ENCODE measurements at regions not wholly inside any gene's neighbourhood (a gene's known extent, or its start where the extent isn't known, plus 50 kb on each side); places are given as distances from the start of the nearest gene placed in this dataset.
A peak's percentile ranks its signal among the peaks of the same experiment; 100 is the strongest.
"Not testable (repeated sequence)": the region's sequence is repeated elsewhere in the genome, so short reads cannot be mapped to it uniquely, and the experiment has no call there.

DNA sequence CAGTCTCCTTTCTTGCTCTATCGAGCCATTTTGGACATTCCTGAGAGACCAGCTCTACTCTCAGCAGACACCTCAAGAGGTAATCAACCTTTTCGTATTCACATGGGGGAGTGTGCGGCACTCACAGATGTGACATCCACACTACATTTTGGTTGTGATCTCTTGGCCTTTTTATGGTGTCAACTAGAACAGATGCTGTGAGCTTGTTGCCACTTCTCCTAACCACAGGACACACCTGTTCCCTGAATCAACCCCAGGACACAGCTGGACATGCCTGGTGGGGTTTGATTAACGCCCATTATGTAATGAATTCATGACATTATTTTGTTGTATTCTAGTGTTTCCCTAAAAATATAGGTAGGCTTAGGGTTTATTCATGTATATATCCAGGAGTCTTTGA is 1143.6 kb downstream of the TMEM121 start:
- no peak overlapping the region for H3K4me3 Mint-ChIP-seq

DNA sequence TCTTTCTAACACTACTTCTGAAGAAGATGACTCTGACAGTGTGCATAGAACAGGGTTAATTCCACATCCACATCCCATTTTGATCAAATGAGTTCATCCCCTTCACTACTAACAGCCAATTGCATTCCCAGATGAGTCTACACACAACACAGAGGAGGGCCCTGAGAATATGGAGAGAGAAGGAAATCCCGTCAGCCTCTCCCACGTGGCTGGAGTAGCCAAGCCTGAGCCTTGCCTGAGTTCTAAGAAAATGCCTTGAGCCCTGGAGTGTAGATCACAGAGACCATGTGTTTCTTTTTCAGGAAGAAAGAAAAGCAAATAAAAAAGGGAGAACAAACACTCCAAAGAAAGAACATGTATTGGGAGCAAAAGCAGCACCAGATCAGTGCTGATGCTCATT is 1147.7 kb downstream of the TMEM121 start:
- H3K4me3 Mint-ChIP-seq; H3K36me3 Mint-ChIP-seq (ENCODE audit: low read depth); DNase-seq; H3K27ac Mint-ChIP-seq; POLR2A ChIA-PET; H3K9me3 Mint-ChIP-seq (ENCODE audit: insufficient read depth); ATAC-seq: not testable (repeated sequence)
- Mint-ChIP-seq H3K4me1 (ENCODE audit: low read depth) (peaks cover 12% of the 10 kb centered on the region), H3K27me3 (ENCODE audit: low read depth) (peaks cover 34% of the 10 kb centered on the region)
- CTCF ChIA-PET: interaction anchor here (0.6 to 4.3 kb wide), 8 partner anchors 9 to 256 kb away, joined by 3 to 48 read pairs (median 4); no protein-coding TSS in a partner anchor

More for the DNA sequence above, 1143.6 kb downstream of the TMEM121 start:
- Mint-ChIP-seq H3K36me3 (ENCODE audit: low read depth) (no peaks in the 10 kb centered on the region), H3K9me3 (ENCODE audit: insufficient read depth) (no peaks in the 10 kb centered on the region), H3K27me3 (ENCODE audit: low read depth) (peaks cover 40% of the 10 kb centered on the region), H3K4me1 (ENCODE audit: low read depth) (peaks cover 10% of the 10 kb centered on the region), H3K27ac (no peak overlapping the region)
- ChIA-PET POLR2A (no interaction called here), CTCF (no interaction called here)
- DNase-seq: no peak
- ATAC-seq: no peak

DNA sequence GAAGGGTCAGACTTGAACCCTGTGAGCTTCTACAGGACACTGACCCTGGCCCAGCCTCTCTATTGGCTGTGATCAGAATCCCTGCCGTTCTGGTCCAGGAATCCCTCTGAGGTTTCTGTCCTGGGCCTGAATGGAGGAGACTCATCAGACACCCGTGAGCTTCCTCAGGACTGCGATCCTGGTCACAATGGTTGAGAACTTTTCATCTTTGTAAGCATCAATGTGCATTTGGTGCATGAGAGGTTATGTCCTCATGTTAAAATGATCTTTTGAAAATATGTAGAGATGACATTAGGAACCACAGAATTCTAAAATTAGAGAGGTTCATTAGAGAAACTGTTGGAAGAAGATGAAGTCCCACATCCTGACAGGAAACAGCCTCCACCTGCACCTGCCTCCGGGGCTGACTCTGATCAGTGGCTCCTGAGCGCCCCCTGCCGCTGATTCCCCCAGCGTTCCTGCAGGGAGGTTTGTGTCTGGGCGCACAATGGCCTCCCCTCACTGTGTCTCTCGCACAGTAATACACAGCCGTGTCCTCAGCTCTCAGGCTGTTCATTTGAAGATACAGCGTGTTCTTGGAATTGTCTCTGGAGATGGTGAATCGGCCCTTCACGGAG is 1148.2 kb downstream of the TMEM121 start:
- Mint-ChIP-seq H3K4me1 (ENCODE audit: low read depth) (peaks cover 12% of the 10 kb centered on the region), H3K27me3 (ENCODE audit: low read depth) (peaks cover 34% of the 10 kb centered on the region)
- CTCF ChIA-PET: interaction anchor here (0.6 to 4.3 kb wide), 10 partner anchors 9 to 256 kb away, joined by 3 to 48 read pairs (median 4); no protein-coding TSS in a partner anchor
- H3K27ac Mint-ChIP-seq; H3K36me3 Mint-ChIP-seq (ENCODE audit: low read depth); POLR2A ChIA-PET; H3K9me3 Mint-ChIP-seq (ENCODE audit: insufficient read depth); H3K4me3 Mint-ChIP-seq; ATAC-seq: not testable (repeated sequence)
- DNase-seq: peak; percentile 80

DNA sequence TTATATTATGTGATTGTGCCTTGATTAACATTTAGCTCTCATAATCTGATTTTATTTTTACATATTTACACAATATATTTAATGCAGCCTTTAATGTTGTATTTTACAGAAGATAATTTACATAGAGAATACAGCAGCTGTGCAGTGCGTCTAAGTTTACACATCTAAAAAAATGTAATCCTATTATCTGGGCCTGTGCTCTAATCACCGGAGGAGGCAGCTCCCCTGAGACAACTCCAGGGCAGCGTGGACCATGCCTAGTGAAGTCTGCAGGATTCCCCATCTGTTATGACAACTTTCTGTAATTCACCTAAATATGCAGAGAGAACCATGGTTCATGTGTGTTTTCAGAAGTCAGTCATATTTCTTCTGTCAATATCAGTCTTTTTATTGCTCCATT is 1149.3 kb downstream of the TMEM121 start:
- POLR2A ChIA-PET; H3K36me3 Mint-ChIP-seq (ENCODE audit: low read depth); DNase-seq; H3K4me3 Mint-ChIP-seq; H3K27ac Mint-ChIP-seq; H3K9me3 Mint-ChIP-seq (ENCODE audit: insufficient read depth); ATAC-seq: not testable (repeated sequence)
- CTCF ChIA-PET: interaction anchor here (1.2 to 4.3 kb wide), 4 partner anchors 14 to 19 kb away, joined by 3 to 48 read pairs (median 8); no protein-coding TSS in a partner anchor
- H3K4me1 Mint-ChIP-seq (ENCODE audit: low read depth): peaks cover 12% of the 10 kb centered on the region
- H3K27me3 Mint-ChIP-seq (ENCODE audit: low read depth): peaks cover 29% of the 10 kb centered on the region

DNA sequence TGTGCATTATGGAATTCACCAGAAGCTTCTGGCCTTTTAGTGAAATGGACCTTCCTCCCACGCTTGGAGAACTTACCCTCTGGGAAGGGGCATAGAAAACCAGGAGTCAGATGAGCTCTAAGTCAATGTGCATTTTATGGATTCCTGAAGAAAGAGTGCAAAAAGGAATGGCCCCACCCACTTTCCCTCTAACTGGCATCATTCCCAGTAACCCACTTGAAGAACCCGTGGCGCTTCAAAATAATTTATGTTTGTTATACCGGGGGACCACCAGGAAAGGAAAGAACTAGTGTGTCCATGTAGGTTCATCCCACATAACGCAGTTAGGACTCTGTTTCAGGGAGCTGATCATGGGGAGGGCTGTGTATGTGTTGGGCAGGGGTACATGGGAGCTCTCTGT is 1153.4 kb downstream of the TMEM121 start:
- ATAC-seq (no peak), DNase-seq (no peak)
- Mint-ChIP-seq H3K9me3 (ENCODE audit: insufficient read depth) (no peaks in the 10 kb centered on the region), H3K4me1 (ENCODE audit: low read depth) (peaks cover 3% of the 10 kb centered on the region), H3K36me3 (ENCODE audit: low read depth) (no peaks in the 10 kb centered on the region), H3K4me3 (no peak overlapping the region), H3K27ac (no peak overlapping the region), H3K27me3 (ENCODE audit: low read depth) (peaks cover 29% of the 10 kb centered on the region)
- ChIA-PET CTCF (interaction anchor here (0.7 to 3.3 kb wide), 8 partner anchors 9 to 262 kb away, joined by 3 to 21 read pairs (median 4); no protein-coding TSS in a partner anchor), POLR2A (no interaction called here)

DNA sequence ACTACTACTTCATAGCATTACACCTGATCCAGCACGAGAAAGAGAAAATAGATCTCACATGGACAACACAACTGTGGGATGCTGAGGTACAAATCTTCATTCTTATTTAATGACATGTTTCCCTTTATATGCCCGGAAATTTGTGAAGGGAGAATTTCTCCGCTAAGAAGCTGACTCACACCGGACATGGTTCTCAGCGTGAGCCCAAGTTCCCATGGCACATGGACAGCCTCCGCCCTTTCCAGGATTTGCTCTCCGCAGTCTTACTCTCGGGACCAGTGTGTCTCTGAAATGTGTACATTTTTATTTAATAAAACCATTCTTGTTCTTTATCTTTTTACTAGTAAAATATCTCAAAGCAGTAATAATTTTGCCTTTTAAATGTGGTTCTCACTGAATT is 1154.8 kb downstream of the TMEM121 start:
- H3K36me3 Mint-ChIP-seq (ENCODE audit: low read depth): no peaks in the 10 kb centered on the region
- peaks cover 40% of the 10 kb centered on the region for H3K27me3 Mint-ChIP-seq (ENCODE audit: low read depth)
- POLR2A ChIA-PET: no interaction called here
- no peaks in the 10 kb centered on the region for H3K9me3 Mint-ChIP-seq (ENCODE audit: insufficient read depth)
- H3K4me3 Mint-ChIP-seq: no peak overlapping the region
- ATAC-seq (no peak), DNase-seq (no peak)
- H3K27ac Mint-ChIP-seq: no peak overlapping the region
- H3K4me1 Mint-ChIP-seq (ENCODE audit: low read depth): no peaks in the 10 kb centered on the region
- CTCF ChIA-PET: interaction anchor here (2.2 to 3.3 kb wide), 2 partner anchors 14 to 18 kb away, joined by 13 to 21 read pairs; no protein-coding TSS in a partner anchor

DNA sequence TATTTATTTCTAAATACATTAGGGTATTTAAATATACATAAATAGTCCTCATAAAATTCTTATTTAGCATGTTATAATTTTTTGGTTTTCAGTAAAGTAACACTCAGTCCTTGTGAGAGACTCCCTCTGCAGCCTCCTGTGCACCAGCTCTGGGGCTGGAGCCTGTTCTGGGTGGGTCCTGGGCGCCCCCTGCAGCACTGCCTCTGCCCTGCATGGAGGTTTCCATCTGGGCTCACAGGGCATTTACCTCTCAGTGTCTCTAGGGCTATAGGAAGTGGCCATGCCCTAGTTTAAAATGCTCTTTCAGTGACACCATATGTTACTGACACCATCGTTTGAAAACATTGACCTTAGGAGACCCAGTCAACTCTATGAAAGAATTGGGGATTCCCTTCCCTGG is 1155.2 kb downstream of the TMEM121 start:
- no peak overlapping the region for H3K4me3 Mint-ChIP-seq
- DNase-seq (no peak), ATAC-seq (peak; percentile 92)
- no peaks in the 10 kb centered on the region for H3K4me1 Mint-ChIP-seq (ENCODE audit: low read depth)
- peaks cover 39% of the 10 kb centered on the region for H3K27me3 Mint-ChIP-seq (ENCODE audit: low read depth)
- no peak overlapping the region for H3K27ac Mint-ChIP-seq
- H3K36me3 Mint-ChIP-seq (ENCODE audit: low read depth): no peaks in the 10 kb centered on the region
- CTCF ChIA-PET: interaction anchor here (1.1 to 2.2 kb wide), 5 partner anchors 13 to 63 kb away, joined by 3 to 13 read pairs (median 5); no protein-coding TSS in a partner anchor
- POLR2A ChIA-PET: no interaction called here
- H3K9me3 Mint-ChIP-seq (ENCODE audit: insufficient read depth): no peaks in the 10 kb centered on the region

DNA sequence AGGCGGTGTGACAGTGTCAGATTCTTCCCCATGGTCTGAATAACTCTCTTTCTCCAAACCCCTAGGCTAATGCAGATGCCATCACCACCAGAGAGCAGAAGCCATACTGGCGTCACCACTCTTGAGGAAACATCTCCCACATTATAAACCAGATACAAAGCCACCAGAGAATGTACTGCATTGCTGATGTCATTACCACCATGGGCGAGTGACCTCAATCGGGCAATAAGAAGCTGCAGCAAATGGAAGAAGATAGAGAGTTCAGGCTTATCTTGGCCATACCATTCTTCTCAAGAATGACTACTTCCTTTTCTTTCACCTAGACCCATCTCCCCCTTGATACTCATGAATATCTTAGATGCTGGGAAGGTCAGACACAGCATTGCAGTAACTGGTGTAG is 1157.2 kb downstream of the TMEM121 start:
- Mint-ChIP-seq H3K9me3 (ENCODE audit: insufficient read depth) (no peaks in the 10 kb centered on the region), H3K4me1 (ENCODE audit: low read depth) (no peaks in the 10 kb centered on the region), H3K4me3 (no peak overlapping the region), H3K36me3 (ENCODE audit: low read depth) (no peaks in the 10 kb centered on the region), H3K27me3 (ENCODE audit: low read depth) (peaks cover 37% of the 10 kb centered on the region), H3K27ac (no peak overlapping the region)
- ChIA-PET POLR2A (no interaction called here), CTCF (interaction anchor here (0.7 to 2.5 kb wide), 6 partner anchors 10 to 266 kb away, joined by 3 to 16 read pairs (median 4); no protein-coding TSS in a partner anchor)
- DNase-seq (no peak), ATAC-seq (no peak)

DNA sequence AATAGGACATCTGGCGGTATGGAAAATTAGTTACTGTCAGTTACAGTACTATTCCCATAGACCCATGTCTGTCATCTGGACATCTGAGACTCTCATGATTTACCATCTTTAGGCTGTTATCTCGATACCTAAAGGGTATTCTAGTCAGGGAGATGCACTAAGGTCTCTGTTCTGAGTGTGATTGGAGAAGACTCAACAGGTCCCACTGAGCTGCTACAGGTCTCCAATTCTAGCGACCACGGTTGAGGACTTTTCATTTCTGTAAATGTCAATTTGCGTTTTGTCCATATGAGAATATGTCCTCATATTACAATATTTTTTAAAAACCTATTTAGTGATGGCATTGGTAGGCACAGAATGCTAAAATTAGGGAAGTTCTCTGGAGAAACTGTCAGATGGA is 1160.2 kb downstream of the TMEM121 start:
- Mint-ChIP-seq H3K4me1 (ENCODE audit: low read depth) (peaks cover 14% of the 10 kb centered on the region), H3K9me3 (ENCODE audit: insufficient read depth) (no peaks in the 10 kb centered on the region), H3K27ac (no peak overlapping the region), H3K36me3 (ENCODE audit: low read depth) (no peaks in the 10 kb centered on the region), H3K4me3 (no peak overlapping the region), H3K27me3 (ENCODE audit: low read depth) (peaks cover 31% of the 10 kb centered on the region)
- ChIA-PET POLR2A (no interaction called here), CTCF (no interaction called here)
- ATAC-seq (no peak), DNase-seq (no peak)

DNA sequence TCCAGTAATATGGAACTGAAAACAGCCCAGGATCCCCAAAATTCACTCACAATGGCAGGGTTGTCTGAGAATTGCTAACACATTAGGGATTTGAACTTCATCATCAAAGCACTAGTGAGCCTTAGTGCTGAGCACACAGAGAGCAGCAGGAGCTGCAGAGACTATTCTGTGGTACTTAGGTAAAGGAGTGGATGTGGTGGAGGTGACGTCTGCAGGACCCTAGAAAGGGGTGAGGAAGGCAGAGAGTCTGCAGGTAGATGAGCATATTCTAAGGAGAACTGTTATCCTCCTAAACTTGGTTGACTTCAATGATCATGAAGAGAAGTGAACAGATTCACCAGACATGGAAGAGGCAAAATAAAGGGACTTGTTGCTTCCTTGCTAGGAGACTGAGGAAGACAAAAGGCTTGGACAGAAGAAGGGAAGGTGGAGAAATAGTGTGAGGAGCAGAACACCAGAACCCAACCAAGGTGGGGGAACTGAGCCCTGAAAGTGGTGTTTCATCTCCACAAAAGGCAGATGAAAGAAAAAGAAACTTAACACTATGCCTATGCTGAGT is 1164.0 kb downstream of the TMEM121 start:
- Mint-ChIP-seq H3K4me3 (no peak overlapping the region), H3K27ac (no peak overlapping the region), H3K36me3 (ENCODE audit: low read depth) (no peaks in the 10 kb centered on the region), H3K27me3 (ENCODE audit: low read depth) (peaks cover 9% of the 10 kb centered on the region), H3K4me1 (ENCODE audit: low read depth) (peaks cover 27% of the 10 kb centered on the region), H3K9me3 (ENCODE audit: insufficient read depth) (no peaks in the 10 kb centered on the region)
- POLR2A ChIA-PET: no interaction called here
- CTCF ChIA-PET: interaction anchor here (0.7 to 7.2 kb wide), 15 partner anchors 9 to 344 kb away, joined by 3 to 59 read pairs (median 6); no protein-coding TSS in a partner anchor
- DNase-seq (no peak), ATAC-seq (no peak)

DNA sequence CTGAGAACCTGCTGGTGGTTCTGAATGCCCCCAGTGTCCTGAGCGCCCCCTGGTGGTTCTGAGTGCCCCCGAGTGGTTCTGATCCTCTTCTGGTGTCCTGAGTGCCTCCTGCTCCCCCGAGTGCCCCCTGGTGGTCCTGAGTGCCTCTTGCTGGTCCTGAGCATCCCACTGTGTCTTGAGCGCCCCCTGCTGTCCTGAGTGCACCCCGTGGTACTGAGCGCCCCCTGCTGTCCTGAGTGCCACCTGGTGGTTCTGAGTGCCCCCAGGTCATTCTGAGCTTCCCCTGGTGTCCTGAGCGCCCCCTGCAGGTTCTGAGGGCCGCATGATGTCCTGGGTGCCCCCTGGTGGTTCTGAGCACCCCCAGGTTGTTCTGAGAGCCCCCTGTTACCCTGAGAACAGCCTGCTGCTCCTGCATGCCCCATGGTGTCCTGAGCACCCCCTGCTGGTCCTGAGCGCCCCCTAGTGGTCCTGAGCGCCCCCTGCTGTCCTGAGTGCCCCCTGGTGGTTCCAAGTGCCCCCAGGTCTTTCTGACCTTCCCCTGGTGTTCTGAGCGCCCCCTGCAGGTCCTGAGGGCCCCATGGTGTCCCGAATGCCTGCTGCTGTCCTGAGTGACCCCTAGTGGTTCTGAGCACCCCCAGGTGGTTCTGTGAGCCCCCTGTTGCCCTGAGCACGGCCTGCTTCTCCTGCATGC is 1165.4 kb downstream of the TMEM121 start:
- no peak overlapping the region for H3K4me3 Mint-ChIP-seq
- ChIA-PET CTCF (interaction anchor here (0.7 to 7.2 kb wide), 19 partner anchors 8 to 345 kb away, joined by 3 to 59 read pairs (median 4); no protein-coding TSS in a partner anchor), POLR2A (no interaction called here)
- ATAC-seq: peak; percentile 16
- H3K27ac Mint-ChIP-seq: no peak overlapping the region
- H3K36me3 Mint-ChIP-seq (ENCODE audit: low read depth): no peaks in the 10 kb centered on the region
- DNase-seq: peak; percentile 72
- H3K4me1 Mint-ChIP-seq (ENCODE audit: low read depth): peaks cover 32% of the 10 kb centered on the region
- no peaks in the 10 kb centered on the region for H3K9me3 Mint-ChIP-seq (ENCODE audit: insufficient read depth)
- peaks cover 10% of the 10 kb centered on the region for H3K27me3 Mint-ChIP-seq (ENCODE audit: low read depth)

All from activated CD8-positive, alpha-beta T cell treated with anti-CD3 and anti-CD28 coated beads, Interleukin-2, amount 10 ng/mL, durations not matched to agents 7 days and 5 days (primary cell).